ENCODE measurements at regions not wholly inside any gene's neighbourhood (a gene's known extent, or its start where the extent isn't known, plus 50 kb on each side); places are given as distances from the start of the nearest gene placed in this dataset.
"Not testable (repeated sequence)": the region's sequence is repeated elsewhere in the genome, so short reads cannot be mapped to it uniquely, and the experiment has no call there.

- DNase-seq, result not testable (repeated sequence)
Measured at GRCh38 chr7:150110882-150111281, 212.3 kb upstream of the LRRC61 start.

- DNase-seq, result peak; percentile 22
Measured at GRCh38 chr7:150111373-150112139, 211.6 kb upstream of the LRRC61 start.

- DNase-seq, result not testable (repeated sequence)
Measured at GRCh38 chr7:150113301-150113700, 209.9 kb upstream of the LRRC61 start.

- not testable (repeated sequence) for DNase-seq
Measured at GRCh38 chr7:150114591-150114990, 208.6 kb upstream of the LRRC61 start.

- not testable (repeated sequence) for DNase-seq
Measured at GRCh38 chr7:150119966-150120365, 203.2 kb upstream of the LRRC61 start.

- DNase-seq, result not testable (repeated sequence)
Measured at GRCh38 chr7:150125831-150126230, 197.3 kb upstream of the LRRC61 start.

GRCh38 chr7:150134451-150134850 is 188.7 kb upstream of the LRRC61 start:
- DNase-seq, result not testable (repeated sequence)

- DNase-seq, result not testable (repeated sequence)
Measured at GRCh38 chr7:150135620-150136190, 187.4 kb upstream of the LRRC61 start.

GRCh38 chr7:150139840-150140239 is 183.3 kb upstream of the LRRC61 start:
- DNase-seq, result not testable (repeated sequence)

GRCh38 chr7:150141525-150142345 is 181.4 kb upstream of the LRRC61 start:
- DNase-seq, result not testable (repeated sequence)

- not testable (repeated sequence) for DNase-seq
Measured at GRCh38 chr7:150146124-150146523, 177.0 kb upstream of the LRRC61 start.

- DNase-seq, result not testable (repeated sequence)
Measured at GRCh38 chr7:150147524-150147923, 175.6 kb upstream of the LRRC61 start.

GRCh38 chr7:150156015-150156414 is 167.1 kb upstream of the LRRC61 start:
- not testable (repeated sequence) for DNase-seq

- not testable (repeated sequence) for DNase-seq
Measured at GRCh38 chr7:150158696-150159095, 164.5 kb upstream of the LRRC61 start.

- not testable (repeated sequence) for DNase-seq
Measured at GRCh38 chr7:150169515-150169914, 153.6 kb upstream of the LRRC61 start.

- DNase-seq, result not testable (repeated sequence)
Measured at GRCh38 chr7:150169943-150170490, 153.1 kb upstream of the LRRC61 start.

GRCh38 chr7:150183602-150184001 is 139.6 kb upstream of the LRRC61 start:
- DNase-seq, result not testable (repeated sequence)

GRCh38 chr7:150189963-150190362 is 133.2 kb upstream of the LRRC61 start:
- not testable (repeated sequence) for DNase-seq

GRCh38 chr7:150192541-150192940 is 130.6 kb upstream of the LRRC61 start:
- not testable (repeated sequence) for DNase-seq

GRCh38 chr7:150193866-150194265 is 129.3 kb upstream of the LRRC61 start:
- DNase-seq, result not testable (repeated sequence)

Measured in right kidney (tissue), 1 donor.